Fibroblast of skin of right quadriceps (primary cell): ENCODE measurements at regions not wholly inside any gene's neighbourhood (a gene's known extent, or its start where the extent isn't known, plus 50 kb on each side); places are given as distances from the start of the nearest gene placed in this dataset.
"Not testable (repeated sequence)": the region's sequence is repeated elsewhere in the genome, so short reads cannot be mapped to it uniquely, and the experiment has no call there.

Experiments
- DNase-seq: peaks from one replicate; pipeline ENCODE4 v3.0.0-alpha.2; 2013

- DNase-seq, result no peak
Measured at GRCh38 chr18:51248685-51249084, 51.2 kb upstream of the MEX3C start.

- DNase-seq, result no peak
Measured at GRCh38 chr18:51250006-51250405, 52.5 kb upstream of the MEX3C start.

- no peak for DNase-seq
Measured at GRCh38 chr18:51250458-51251024, 53.1 kb upstream of the MEX3C start.

DNA sequence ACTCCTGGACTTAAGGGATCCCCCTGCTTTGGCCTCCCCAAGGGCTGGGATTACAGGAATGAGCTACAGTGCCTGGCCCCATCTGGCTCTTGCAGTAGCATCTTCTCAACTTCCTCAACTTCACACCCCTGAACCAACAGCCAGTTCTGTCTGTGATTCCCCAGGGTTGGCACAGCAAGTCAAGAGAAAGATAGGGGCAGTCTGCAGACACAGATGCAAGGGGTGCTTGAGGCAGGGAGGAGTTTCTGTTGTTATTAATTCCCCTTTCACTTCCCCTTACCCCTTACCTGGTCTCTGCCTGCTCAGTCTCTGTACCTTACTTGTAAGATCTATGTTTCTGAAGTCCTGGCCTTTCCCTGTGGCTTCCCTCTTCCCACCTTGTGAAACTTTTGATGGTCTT lies 54.1 kb upstream of the MEX3C start:
- no peak for DNase-seq

DNA sequence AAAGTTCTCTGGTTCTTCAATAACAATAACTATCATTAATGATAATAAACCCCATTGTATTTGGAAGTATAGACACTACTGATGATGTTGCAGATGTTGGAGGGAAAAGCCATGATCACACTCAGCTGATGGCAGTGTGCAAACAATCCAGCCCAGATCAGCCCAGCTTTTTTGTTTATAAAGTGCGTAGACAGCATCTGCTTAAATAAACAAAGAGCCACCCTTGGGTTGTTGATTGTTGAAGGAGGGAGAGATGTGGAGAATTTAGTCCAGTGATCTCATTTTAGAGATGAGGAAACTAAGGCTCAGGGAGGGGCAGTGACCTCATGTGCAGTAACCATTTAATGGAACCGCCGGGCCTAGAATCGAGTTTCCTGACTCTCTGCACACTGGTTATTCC lies 56.0 kb upstream of the MEX3C start:
- DNase-seq, result no peak

- no peak for DNase-seq
Measured at GRCh38 chr18:51255693-51256092, 58.2 kb upstream of the MEX3C start.

- DNase-seq, result no peak
Measured at GRCh38 chr18:51257150-51257549, 59.7 kb upstream of the MEX3C start.

DNA sequence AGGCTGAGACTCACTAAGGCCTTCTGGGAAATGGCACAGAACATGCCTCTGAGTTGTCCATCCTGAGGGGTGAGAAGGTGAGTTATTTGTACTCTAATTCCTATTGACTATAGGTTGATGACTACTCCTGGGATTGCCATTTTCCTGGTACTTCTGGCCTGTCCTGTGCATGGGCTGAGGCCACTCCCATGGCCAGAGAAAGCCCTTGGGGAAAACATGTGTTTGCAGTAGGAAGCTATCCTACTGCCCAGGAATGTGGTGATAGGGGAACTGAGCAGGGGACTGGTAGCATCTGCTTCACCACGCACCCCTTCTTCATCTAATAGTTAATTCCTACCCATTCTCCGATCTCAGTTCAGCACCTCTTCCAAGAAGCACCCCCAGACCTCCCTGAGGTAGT lies 62.6 kb upstream of the MEX3C start:
- no peak for DNase-seq

GRCh38 chr18:51266077-51266476 lies 68.6 kb upstream of the MEX3C start:
- DNase-seq, result not testable (repeated sequence)

DNA sequence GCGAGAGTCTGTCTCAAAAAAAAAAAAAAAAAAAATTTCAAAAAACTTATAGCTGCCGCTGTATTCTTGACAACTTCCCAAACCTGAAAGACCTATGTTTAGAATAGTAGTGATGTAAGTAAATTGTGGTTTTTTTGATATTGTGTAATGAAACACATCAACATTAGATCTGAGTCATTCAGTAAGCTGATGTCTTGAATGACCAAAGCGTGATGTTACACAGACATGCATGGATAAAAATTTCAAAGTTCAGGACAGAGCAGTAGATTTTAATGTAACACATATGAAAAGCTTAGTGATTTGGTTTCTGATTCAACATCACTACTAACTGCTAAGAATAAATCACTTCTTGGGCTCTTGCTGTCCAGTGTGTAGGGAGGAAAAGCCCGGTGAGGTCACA lies 69.3 kb upstream of the MEX3C start:
- no peak for DNase-seq

DNA sequence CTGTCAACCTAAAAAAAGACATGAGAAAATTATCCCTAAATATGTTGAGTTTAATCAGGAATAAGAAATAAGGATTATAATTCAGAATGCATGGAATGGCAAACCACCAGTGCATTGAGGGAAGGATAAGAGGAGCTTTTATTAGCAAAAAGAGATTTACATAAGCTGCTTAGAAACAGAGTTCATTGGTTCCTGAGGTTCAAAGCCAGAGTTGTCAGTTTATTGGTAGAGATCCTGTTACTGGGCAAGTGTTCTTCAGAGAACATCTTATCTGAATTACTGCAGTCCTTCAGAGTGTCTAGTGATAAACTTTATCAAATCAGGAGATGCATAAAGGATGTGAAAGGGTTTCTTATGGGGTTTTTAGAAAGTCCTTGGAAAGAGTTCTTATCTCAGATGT lies 76.0 kb upstream of the MEX3C start:
- no peak for DNase-seq

GRCh38 chr18:51275712-51276476 lies 78.4 kb upstream of the MEX3C start:
- no peak for DNase-seq

- no peak for DNase-seq
Measured at GRCh38 chr18:51278045-51278649, 80.7 kb upstream of the MEX3C start.

- DNase-seq, result no peak
Measured at GRCh38 chr18:51279367-51279984, 82.0 kb upstream of the MEX3C start.

DNA sequence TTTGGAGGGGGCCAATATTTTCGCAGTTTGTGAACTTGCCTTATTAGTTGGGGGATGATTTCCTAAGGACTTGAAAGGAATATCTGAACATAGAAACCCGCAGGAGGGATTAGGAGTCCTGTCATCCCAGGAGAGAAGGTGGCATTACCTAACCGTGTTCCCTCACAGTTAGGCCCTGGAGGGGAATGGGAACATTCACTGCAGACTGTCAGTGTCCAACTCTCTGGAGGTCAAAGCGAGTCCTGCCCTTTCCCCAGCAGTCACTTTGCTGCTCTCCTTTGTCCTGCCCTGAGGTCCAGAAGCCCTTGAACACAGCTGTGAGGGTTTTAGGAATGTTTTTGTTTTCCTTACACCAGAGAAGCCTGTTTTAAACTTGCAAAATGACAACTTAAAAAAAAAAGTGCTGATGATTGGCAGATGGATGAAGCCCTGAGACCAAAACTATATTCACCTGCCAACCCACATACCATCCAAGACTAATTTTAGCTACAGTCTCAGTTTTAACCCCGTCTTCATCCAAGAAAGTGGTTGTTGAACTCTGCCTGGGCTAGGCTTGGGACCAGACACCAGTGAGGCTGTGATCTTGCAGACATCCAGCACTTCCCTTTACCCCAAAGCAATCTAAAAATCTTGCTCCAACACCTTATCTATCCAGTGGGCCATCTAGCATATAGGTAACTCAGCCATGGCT lies 90.5 kb upstream of the MEX3C start:
- DNase-seq, result no peak

GRCh38 chr18:51288582-51288981 lies 91.1 kb upstream of the MEX3C start:
- DNase-seq, result no peak

DNA sequence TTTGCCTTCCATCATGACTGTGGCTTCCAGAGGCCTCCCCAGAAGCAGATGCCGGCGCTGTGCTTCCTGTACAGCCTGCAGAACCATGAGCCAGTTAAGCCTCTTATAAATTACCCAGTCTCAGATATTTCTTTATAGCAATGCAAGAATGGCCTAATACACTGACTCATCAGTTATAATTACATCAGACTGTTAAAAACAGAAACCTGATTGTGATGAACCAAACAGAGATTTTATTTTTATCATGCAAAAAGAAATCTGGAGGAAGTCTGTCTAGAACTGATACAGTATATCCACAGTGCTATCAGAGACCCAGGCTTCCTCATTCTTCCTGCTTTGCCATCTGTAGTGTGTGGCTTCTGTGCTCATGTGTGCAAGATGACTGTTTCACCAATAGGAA lies 93.4 kb upstream of the MEX3C start:
- DNase-seq, result no peak

GRCh38 chr18:51300912-51301311 lies 103.4 kb upstream of the MEX3C start:
- no peak for DNase-seq

DNA sequence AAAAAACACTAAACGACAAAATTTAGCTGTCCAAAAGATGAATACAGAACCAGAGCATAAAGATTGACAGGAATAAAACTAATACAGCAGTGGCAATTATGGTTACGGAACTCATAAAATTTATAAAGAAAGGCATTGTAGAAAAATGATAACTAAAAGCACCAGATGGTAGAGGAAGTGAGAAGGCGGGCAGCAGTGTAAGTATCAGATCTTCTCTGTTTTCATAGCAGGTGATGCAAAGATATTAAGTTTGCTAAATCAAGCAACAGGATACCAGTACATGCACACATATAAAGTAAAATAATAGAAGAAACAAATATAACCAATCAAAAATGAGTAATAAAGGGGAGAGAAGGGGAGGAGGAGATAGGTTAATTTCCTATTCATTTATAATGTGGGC lies 103.9 kb upstream of the MEX3C start:
- DNase-seq, result no peak

DNA sequence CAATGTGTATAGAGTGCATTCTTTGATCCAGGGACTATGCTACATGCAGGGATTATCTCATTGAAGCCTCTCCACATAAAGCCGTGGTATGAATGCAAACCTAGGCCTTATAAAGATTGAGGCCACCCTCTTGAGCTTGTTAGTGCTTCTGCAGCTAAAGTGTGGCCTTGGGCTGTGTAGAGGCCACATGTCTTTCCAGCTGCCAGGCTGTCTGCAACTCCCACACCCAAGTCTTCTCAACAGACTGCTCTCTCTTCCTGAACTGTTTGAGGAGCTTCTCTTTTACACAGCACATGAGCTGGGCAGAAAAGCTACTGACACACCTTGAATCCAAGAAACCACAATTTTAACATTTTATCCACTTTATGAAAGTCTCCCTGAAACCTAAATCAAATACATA lies 119.2 kb upstream of the MEX3C start:
- DNase-seq, result no peak

- no peak for DNase-seq
Measured at GRCh38 chr18:51321696-51322095, 124.2 kb upstream of the MEX3C start.

DNA sequence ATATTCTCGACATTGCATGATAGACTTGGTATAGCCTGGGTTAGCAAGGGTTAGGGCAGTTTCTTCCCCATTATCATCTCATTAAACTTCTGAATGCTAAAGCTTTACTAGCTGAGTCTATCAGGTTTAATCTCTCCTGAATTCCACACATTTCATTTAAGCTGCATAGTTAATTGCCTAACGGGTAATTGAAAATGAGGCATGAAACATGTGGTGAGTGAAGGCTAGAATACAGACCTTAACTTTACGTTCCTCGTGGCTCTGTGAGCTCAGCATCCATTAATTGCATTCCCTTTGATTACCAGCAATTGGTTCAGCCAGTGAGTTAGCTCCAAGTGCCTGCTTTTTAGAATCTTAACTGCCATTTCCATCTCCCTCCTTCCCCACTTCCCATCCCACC lies 126.5 kb upstream of the MEX3C start:
- DNase-seq, result no peak

- peak; percentile 2 for DNase-seq
Measured at GRCh38 chr18:51330148-51330547, 132.7 kb upstream of the MEX3C start.

GRCh38 chr18:51330739-51331138 lies 133.3 kb upstream of the MEX3C start:
- DNase-seq, result no peak
